ENCODE measurements at regions not wholly inside any gene's neighbourhood (a gene's known extent, or its start where the extent isn't known, plus 50 kb on each side); places are given as distances from the start of the nearest gene placed in this dataset. TPM values are rescaled to one million over a fixed set of nuclear protein-coding genes. Genes with fewer than 3 reads are reported as not detected.
"Not testable (repeated sequence)": the region's sequence is repeated elsewhere in the genome, so short reads cannot be mapped to it uniquely, and the experiment has no call there.

DNA sequence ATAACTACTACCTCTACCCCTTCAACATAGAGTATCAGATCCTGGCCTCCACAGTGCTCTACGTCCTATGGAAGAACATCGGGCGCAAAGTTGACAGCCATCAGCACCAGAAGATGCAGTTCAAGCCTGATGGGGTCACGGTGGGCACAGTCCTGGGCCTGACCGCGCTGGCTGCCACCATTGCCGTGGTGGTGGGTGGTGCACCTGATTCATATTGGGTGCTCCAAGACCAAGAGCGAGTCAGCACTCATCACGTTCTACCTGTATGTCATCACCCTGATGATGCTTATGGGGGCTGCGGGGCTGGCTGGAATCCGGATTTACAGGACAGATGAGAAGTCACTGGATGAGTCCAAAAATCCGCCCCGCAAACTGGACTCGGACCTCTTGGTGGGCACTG is 846.4 kb downstream of the RPIA start:
- not testable (repeated sequence) for ATAC-seq (ENCODE audit: low FRiP score); DNase-seq (ENCODE audit: low spot score)

DNA sequence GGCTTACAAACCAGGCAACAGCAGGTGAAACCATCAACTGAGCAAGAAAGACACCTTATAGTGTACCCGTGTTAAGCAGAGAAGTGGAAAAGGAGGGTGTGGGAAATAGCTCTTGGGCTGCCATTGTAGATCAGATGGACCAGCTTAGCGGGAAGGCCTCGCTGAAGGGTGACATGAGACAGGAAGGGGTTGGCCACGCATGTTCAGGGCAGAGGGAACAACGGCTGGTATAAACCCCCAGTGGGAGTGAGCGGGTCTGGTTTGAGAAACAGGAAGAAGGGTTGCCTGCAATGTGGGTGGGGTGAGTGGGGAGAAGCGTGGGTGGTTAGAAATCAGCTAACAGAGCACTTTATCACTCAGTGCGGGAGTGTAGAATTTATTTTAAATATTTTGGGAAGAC is 852.6 kb downstream of the RPIA start:
- DNase-seq (ENCODE audit: low spot score); ATAC-seq (ENCODE audit: low FRiP score): not testable (repeated sequence)

DNA sequence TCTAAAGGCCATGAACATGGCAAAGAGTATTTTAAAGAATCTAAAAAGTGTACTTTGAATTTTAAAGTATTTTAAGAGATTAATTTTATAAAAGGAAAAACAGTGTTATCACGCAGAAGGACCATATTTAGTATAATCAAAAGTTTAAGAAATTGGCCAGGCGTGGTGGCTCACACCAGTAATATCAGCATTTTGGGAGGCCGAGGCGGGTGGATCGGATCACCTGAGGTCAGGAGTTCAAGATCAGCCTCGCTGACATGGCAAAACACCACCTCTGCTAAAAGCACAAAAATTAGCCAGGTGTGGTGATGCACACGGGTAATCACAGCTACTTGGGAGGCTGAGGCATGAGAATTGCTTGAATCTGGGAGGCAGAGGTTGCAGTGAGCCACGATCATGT is 887.7 kb downstream of the RPIA start:
- DNase-seq (ENCODE audit: low spot score); ATAC-seq (ENCODE audit: low FRiP score): not testable (repeated sequence)

DNA sequence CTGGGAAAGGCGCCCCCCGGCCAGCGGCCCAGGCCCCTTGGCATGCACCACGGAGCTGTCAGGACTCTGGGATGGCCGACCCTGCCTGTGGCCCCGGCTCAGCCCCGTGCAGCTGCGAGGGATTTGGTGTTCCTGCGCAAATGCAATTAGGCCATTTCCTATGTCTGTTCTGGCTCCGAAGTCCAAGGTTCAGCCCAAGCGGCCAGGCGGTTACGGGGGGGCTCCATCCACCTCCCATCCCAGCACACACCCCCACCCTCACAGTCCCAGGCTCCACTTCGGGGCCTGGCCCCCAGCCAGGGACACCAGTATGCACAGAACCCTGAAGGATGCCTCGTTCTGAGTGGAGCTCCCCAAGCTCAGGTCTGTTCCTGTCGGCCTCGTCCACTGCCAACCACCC is 891.3 kb downstream of the RPIA start:
- not testable (repeated sequence) for DNase-seq (ENCODE audit: low spot score); ATAC-seq (ENCODE audit: low FRiP score)

DNA sequence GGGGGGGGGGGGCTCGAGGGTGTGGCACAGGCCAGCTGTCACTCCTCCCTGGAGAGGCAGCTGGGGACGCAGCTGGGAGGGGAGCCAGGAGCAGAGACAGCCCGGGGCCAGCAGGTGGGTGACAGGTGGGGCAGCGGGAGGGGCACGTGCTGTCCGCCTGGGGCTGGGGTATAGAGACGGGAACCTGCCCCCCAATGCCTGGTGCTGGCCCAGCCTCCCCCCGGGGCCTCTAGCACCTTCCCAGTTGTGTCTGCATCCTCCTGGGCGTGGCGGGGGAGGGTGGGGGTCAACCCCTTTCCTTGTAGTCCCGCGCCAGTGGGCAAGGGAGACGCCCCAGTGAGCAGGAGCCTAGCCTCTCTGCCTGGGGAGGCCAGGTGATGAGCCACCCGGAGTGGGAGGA is 892.6 kb downstream of the RPIA start:
- not testable (repeated sequence) for ATAC-seq (ENCODE audit: low FRiP score); DNase-seq (ENCODE audit: low spot score)

GRCh38 chr2:89584868-89585557 is 893.5 kb downstream of the RPIA start:
- not testable (repeated sequence) for ATAC-seq (ENCODE audit: low FRiP score); DNase-seq (ENCODE audit: low spot score)

- ATAC-seq (ENCODE audit: low FRiP score) = peak; percentile 71
- not testable (repeated sequence) for DNase-seq (ENCODE audit: low spot score)
Observed at GRCh38 chr2:89585558-89585920, 894.1 kb downstream of the RPIA start.

DNA sequence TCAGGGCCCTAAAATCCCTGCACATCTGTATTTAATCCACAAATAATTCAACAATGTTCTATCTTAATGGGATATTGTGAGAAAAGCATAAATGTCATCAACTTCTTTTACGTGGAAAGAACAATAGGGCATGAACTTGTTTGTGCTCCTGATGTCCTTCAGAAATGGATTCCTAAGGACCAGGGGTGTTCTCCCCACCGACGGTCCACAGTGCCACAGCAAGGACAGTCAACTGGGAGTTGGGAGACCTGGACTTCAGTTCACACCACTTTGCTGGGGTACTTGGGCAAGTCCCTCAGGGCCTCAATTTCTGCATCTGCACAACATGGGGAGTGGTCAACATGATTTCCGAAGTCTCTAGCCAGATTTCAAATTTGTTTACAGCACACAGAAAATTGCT is 908.4 kb downstream of the RPIA start:
- DNase-seq (ENCODE audit: low spot score); ATAC-seq (ENCODE audit: low FRiP score): not testable (repeated sequence)

DNA sequence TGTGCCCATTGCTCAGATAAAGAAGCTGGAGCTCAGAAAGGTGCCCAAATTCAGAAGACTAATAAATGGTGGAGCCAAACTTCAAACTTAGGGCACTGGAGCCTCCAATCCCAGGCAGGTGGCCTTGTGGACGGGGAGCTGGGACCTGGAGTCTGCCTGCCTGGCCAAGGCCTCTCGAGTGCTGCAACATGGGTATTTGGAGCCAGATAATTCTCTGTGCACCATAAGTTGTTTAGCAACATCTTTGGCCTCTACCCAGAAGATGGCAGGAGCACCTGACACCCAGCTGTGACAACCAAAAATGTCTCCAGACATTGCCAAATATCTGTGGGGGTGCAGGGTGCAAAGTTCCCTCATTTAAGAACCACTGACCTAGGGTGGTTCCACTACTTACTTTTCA is 915.0 kb downstream of the RPIA start:
- DNase-seq (ENCODE audit: low spot score); ATAC-seq (ENCODE audit: low FRiP score): not testable (repeated sequence)

DNA sequence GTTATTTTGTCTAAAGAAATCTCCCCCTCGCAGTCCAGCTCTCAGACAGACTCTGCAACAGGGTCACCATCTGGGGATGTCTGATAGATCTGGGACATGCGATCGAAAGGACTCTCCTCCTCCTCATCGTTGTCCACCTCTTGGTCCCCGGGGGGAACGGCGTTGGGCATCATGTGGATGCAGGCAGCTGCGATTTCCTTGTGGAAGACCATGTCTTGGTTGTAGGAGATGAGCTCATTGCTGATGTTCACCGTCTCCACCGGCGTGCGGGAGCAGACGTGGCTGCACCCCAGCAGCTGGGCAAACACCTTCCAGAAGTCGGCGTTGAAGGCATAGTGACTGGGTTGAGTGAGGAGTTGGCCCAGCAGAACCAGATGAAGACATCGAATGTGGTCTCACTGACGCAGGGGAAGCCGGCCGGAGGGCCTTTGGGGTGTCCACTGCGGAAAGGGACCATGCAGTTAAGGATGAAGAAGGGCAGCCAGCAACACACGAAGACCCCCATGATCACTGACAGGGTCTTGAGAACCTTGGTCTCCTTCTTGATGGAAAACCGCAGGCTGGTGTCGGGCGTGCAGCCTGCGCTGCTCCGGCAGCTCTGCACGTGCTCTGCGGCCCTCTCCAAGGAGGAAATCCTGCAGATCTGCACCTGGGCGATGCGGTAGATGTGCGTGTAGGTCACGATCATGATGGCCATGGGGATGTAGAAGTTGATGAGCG is 918.9 kb downstream of the RPIA start:
- not testable (repeated sequence) for DNase-seq (ENCODE audit: low spot score); ATAC-seq (ENCODE audit: low FRiP score)

DNA sequence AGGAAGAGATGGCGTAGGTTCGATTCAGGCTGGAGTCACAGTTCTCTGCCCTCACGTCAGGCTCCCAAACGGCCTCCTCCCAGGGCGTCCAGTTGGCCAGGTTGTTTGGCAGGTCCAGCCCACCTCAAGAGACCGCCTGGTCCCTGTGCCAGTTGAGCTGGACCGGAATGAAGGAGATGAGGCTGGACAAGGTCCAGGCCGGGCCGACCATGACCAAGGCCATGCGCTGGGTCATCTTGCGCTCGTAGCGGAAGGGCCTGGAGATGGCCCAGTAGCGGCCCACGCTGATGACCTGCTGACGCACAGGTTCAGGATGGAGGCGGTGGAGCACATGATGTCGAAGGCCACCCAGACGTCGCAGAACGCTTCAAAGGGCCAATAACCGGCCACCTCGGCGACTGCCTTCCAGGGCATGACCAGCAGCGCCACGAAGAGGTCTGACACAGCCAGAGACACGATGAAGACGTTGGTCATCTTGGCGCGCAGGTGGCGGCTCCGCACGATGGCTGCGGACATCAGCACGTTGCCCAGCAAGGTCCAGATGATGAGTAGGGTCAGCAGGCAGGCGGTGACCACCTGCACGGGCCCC is 919.5 kb downstream of the RPIA start:
- not testable (repeated sequence) for ATAC-seq (ENCODE audit: low FRiP score); DNase-seq (ENCODE audit: low spot score)

DNA sequence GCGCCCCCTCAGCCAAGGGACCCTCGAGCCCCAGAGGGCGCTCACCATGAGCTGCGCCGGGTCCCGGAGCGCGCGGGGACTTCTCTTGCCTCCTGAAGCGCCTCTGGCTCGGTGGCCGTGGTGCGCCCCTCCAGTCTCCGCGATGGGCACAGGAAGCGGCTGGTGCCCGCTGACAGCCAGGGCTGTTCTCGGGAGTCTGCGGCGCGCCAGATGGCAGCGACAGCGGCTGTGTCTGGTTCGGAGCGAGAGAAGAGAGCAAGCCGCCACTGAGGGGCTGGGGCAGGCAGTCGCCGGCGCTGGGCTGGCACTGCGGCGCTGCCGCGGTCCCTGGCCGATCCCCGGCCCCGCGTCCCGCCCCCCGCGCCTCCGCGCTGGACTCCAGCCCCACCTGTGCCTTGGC is 920.2 kb downstream of the RPIA start:
- ATAC-seq (ENCODE audit: low FRiP score); DNase-seq (ENCODE audit: low spot score): not testable (repeated sequence)

- DNase-seq (ENCODE audit: low spot score); ATAC-seq (ENCODE audit: low FRiP score): not testable (repeated sequence)
Observed at GRCh38 chr2:89649268-89649667, 957.8 kb downstream of the RPIA start.

- ATAC-seq (ENCODE audit: low FRiP score); DNase-seq (ENCODE audit: low spot score): not testable (repeated sequence)
Observed at GRCh38 chr2:89679254-89679653, 987.8 kb downstream of the RPIA start.

Small RNAs in the stretch of these regions (small RNA-seq; reads per million reads assigned to genes)
- gene RF00001 = not detected

Data from omental fat pad (tissue), 2 donors.